ENCODE measurements at regions not wholly inside any gene's neighbourhood (a gene's known extent, or its start where the extent isn't known, plus 50 kb on each side); places are given as distances from the start of the nearest gene placed in this dataset.

- no peak overlapping the region for H3K4me3 ChIP-seq (replicated peaks; ENCODE audit: low read depth, low read length)
- TF ChIP-seq CTCF (IDR thresholded peaks at IDR 0.05; ENCODE audit: low read length, missing control alignments): no peak
- DNase-seq (ENCODE audit: low read depth): peak; percentile 14
These were observed 665.7 kb upstream of the TBX3 start for GRCh38 chr12:115349711-115350110.

- H3K4me3 ChIP-seq (replicated peaks; ENCODE audit: low read depth, low read length): no peak overlapping the region
- DNase-seq (ENCODE audit: low read depth): no peak
- TF ChIP-seq CTCF (IDR thresholded peaks at IDR 0.05; ENCODE audit: low read length, missing control alignments): no peak
These were observed 664.3 kb upstream of the TBX3 start for GRCh38 chr12:115348301-115348700.

GRCh38 chr12:115343601-115344000, 659.6 kb upstream of the TBX3 start:
- H3K4me3 ChIP-seq (replicated peaks; ENCODE audit: low read depth, low read length): no peak overlapping the region
- TF ChIP-seq CTCF (IDR thresholded peaks at IDR 0.05; ENCODE audit: low read length, missing control alignments): no peak
- no peak for DNase-seq (ENCODE audit: low read depth)

- DNase-seq (ENCODE audit: low read depth): no peak
- TF ChIP-seq CTCF (IDR thresholded peaks at IDR 0.05; ENCODE audit: low read length, missing control alignments): no peak
- H3K4me3 ChIP-seq (replicated peaks; ENCODE audit: low read depth, low read length): no peak overlapping the region
These were observed 659.0 kb upstream of the TBX3 start for GRCh38 chr12:115343008-115343407.

- H3K4me3 ChIP-seq (replicated peaks; ENCODE audit: low read depth, low read length): no peak overlapping the region
- DNase-seq (ENCODE audit: low read depth): peak; percentile 99
- TF ChIP-seq CTCF (IDR thresholded peaks at IDR 0.05; ENCODE audit: low read length, missing control alignments): no peak
These were observed 657.5 kb upstream of the TBX3 start for GRCh38 chr12:115341442-115341841.

GRCh38 chr12:115338566-115339294, 654.8 kb upstream of the TBX3 start:
- no peak for TF ChIP-seq CTCF (IDR thresholded peaks at IDR 0.05; ENCODE audit: low read length, missing control alignments)
- DNase-seq (ENCODE audit: low read depth): no peak
- H3K4me3 ChIP-seq (replicated peaks; ENCODE audit: low read depth, low read length): no peak overlapping the region
